HCT116 (cell line): ENCODE measurements at regions not wholly inside any gene's neighbourhood (a gene's known extent, or its start where the extent isn't known, plus 50 kb on each side); places are given as distances from the start of the nearest gene placed in this dataset.

Source experiments
- ATAC-seq: fragments of 200-7000 bp; cut with Tn5 transposase; 2 replicates; pipeline ENCODE4 v1.9.1; 2020; ENCODE audit warnings: mild to moderate bottlenecking, moderate library complexity
- BruUV-seq: library from RNA; stranded (reverse); fragments of 400-500 nt; replicated peaks from 2 replicates; lab custom pipeline; 2021; lab: Mats Ljungman, UMichigan
- CTCF ChIA-PET: fragments of 300-600 bp; sonication (Branson Sonifier 250); formaldehyde crosslinking; loops from one replicate; lab custom pipeline; 2021; ENCODE audit warnings: antibody characterized with exemption; lab: Charles Lee
- POLR2A ChIA-PET: fragments of 300-600, 350-600 bp; sonication (Branson Sonifier 250); formaldehyde crosslinking; loops from one replicate; lab custom pipeline; 2021; ENCODE audit warnings: antibody characterized with exemption; lab: Charles Lee
- RAD21 ChIA-PET, 2 experiments: fragments of 300-600 bp; sonication (Branson Sonifier 250); formaldehyde crosslinking; loops; one replicate each; lab custom pipeline; 2023; ENCODE audit warnings: low total read pairs in 2 of 2; ENCODE audit not compliant: uncharacterized antibody in 2 of 2, unreplicated experiment in 2 of 2, low non-redundant PET in 1 of 2; lab: Charles Lee
- DNase-seq: peaks from one replicate; pipeline ENCODE4 v3.0.0-alpha.2; 2010; ENCODE audit warnings: low read depth, low spot score
- H2AFZ ChIP-seq: fragments of 200-600 bp; shearing (Covaris generic), sonication (generic); 2 replicates; pipeline ENCODE4 v1.6.1; 2017; ENCODE audit warnings: low read depth, mixed run types, mixed read lengths, antibody characterized with exemption, low read length; ENCODE audit not compliant: poor library complexity, severe bottlenecking
- H3K27ac ChIP-seq: 2 replicates; pipeline ENCODE4 v1.5.1; 2012; ENCODE audit warnings: low read depth, low read length
- H3K27me3 ChIP-seq: fragments of 200-600 bp; sonication (generic); 2 replicates; pipeline ENCODE4 v1.6.1; 2016; ENCODE audit warnings: mixed run types, low read length, mixed read lengths; ENCODE audit not compliant: insufficient read depth
- H3K36me3 ChIP-seq, 2 experiments: fragments of 200-500 bp in 1 of 2; fragments of 200-600 bp in 1 of 2; sonication (Bioruptor generic) in 1 of 2; sonication (generic) in 1 of 2; 2 replicates each; pipeline versions ENCODE4 v1.5.1 to v1.6.1; 2014 to 2016; ENCODE audit warnings: low read length in 2 of 2, inconsistent platforms in 1 of 2, mixed read lengths in 1 of 2, mixed run types in 1 of 2; ENCODE audit not compliant: insufficient read depth in 2 of 2, control insufficient read depth in 1 of 2
- H3K4me1 ChIP-seq, 2 experiments: fragments of 200-600 bp in 1 of 2; sonication (generic) in 1 of 2; 2 replicates each; pipeline versions ENCODE4 v1.5.1 to v1.6.1; 2012 to 2017; ENCODE audit warnings: low read length in 2 of 2, inconsistent platforms in 1 of 2, mild to moderate bottlenecking in 1 of 2, mixed read lengths in 1 of 2, mixed run types in 1 of 2, moderate library complexity in 1 of 2; ENCODE audit not compliant: insufficient read depth in 2 of 2, control insufficient read depth in 1 of 2
- H3K4me2 ChIP-seq: fragments of 200-600 bp; sonication (generic); 2 replicates; pipeline ENCODE4 v1.6.1; 2017; ENCODE audit warnings: mixed run types, low read length, mixed read lengths
- H3K4me3 ChIP-seq, 2 experiments: fragments of 200-600 bp in 1 of 2; sonication (generic) in 1 of 2; replicated peaks in 1 of 2; 2 replicates each; pipeline ENCODE4 v1.5.1; 2011 to 2016; ENCODE audit warnings: low read length in 2 of 2, control low read depth in 1 of 2, low read depth in 1 of 2, mild to moderate bottlenecking in 1 of 2, mixed read lengths in 1 of 2, mixed run types in 1 of 2
- H3K79me2 ChIP-seq: fragments of 200-600 bp; sonication (generic); 2 replicates; pipeline ENCODE4 v1.6.1; 2017; ENCODE audit warnings: mild to moderate bottlenecking, mixed run types, low read length, moderate library complexity, mixed read lengths; ENCODE audit not compliant: insufficient read depth
- H3K9ac ChIP-seq: fragments of 200-600 bp; sonication (generic); 2 replicates; pipeline ENCODE4 v1.6.1; 2016; ENCODE audit warnings: low read length, mixed read lengths
- H3K9me2 ChIP-seq: fragments of 200-600 bp; sonication (generic), shearing (Covaris generic); 2 replicates; pipeline ENCODE4 v1.6.1; 2017; ENCODE audit warnings: mixed run types, mild to moderate bottlenecking, moderate library complexity; ENCODE audit not compliant: insufficient read depth
- H3K9me3 ChIP-seq, 2 experiments: fragments of 200-500 bp in 1 of 2; fragments of 200-600 bp in 1 of 2; sonication (Bioruptor generic) in 1 of 2; sonication (generic) in 1 of 2; 2 replicates each; pipeline ENCODE4 v1.6.1; 2014 to 2017; ENCODE audit warnings: low read length in 2 of 2, mixed read lengths in 2 of 2, inconsistent platforms in 1 of 2, low read depth in 1 of 2, mild to moderate bottlenecking in 1 of 2, mixed run types in 1 of 2, moderate library complexity in 1 of 2; ENCODE audit not compliant: control insufficient read depth in 1 of 2, insufficient read depth in 1 of 2
- H4K20me1 ChIP-seq: fragments of 200-600 bp; sonication (generic), shearing (Covaris generic); 2 replicates; pipeline ENCODE4 v1.6.1; 2017; ENCODE audit warnings: mixed run types, mild to moderate bottlenecking, moderate library complexity; ENCODE audit not compliant: insufficient read depth
- CBX3 ChIP-seq: IDR thresholded peaks from 2 replicates; pipeline ENCODE4 v1.6.1; 2012; ENCODE audit warnings: low read depth
- CEBPB ChIP-seq: IDR thresholded peaks from 2 replicates; pipeline ENCODE4 v1.6.1; 2012; ENCODE audit warnings: low read depth
- ELF1 ChIP-seq: IDR thresholded peaks from 2 replicates; pipeline ENCODE4 v1.6.1; 2012; ENCODE audit warnings: low read depth, borderline replicate concordance
- EZH2 ChIP-seq: fragments of 200-600 bp; sonication (generic); IDR thresholded peaks from 2 replicates; pipeline ENCODE4 v1.6.1; 2017; ENCODE audit warnings: antibody characterized with exemption, mixed run types
- EZH2phosphoT487 ChIP-seq: fragments of 200-600 bp; IDR thresholded peaks from 2 replicates; pipeline ENCODE4 v1.6.1; 2018; ENCODE audit warnings: antibody characterized with exemption, borderline replicate concordance
- RAD21 ChIP-seq: IDR thresholded peaks from 2 replicates; pipeline ENCODE4 v1.6.1; 2012; ENCODE audit warnings: low read depth, mild to moderate bottlenecking
- REST ChIP-seq: IDR thresholded peaks from 2 replicates; pipeline ENCODE4 v1.6.1; 2012; ENCODE audit warnings: low read depth
- TCF7L2 ChIP-seq: IDR thresholded peaks from 2 replicates; pipeline ENCODE4 v1.7.0; 2011; ENCODE audit warnings: borderline replicate concordance, inconsistent platforms; ENCODE audit not compliant: insufficient read depth, insufficient read length; ENCODE audit errors: extremely low read depth
- YY1 ChIP-seq: IDR thresholded peaks from 2 replicates; pipeline ENCODE4 v1.6.1; 2011; ENCODE audit warnings: low read length, low read depth, moderate library complexity, mild to moderate bottlenecking; ENCODE audit not compliant: insufficient replicate concordance; ENCODE audit errors: extremely low read depth
- ZBTB33 ChIP-seq: IDR thresholded peaks from 2 replicates; pipeline ENCODE4 v1.6.1; 2011; ENCODE audit warnings: mild to moderate bottlenecking, low read length, moderate library complexity; ENCODE audit not compliant: insufficient replicate concordance; ENCODE audit errors: extremely low read depth
- ZFX ChIP-seq: fragments of 450-650 bp; IDR thresholded peaks from 2 replicates; pipeline ENCODE4 v1.6.1; 2017
- ZNF274 ChIP-seq: fragments of 200-500 bp; sonication (Bioruptor generic); IDR thresholded peaks from 2 replicates; pipeline ENCODE4 v1.6.1; 2014; ENCODE audit warnings: mild to moderate bottlenecking, low read depth, low read length, inconsistent platforms
- intact Hi-C: fragments of 100-400 bp; cut with micrococcal nuclease; formaldehyde crosslinking; loops from 2 replicates; pipeline ENCODE4 v1.10.0; 2022
- TF ChIP-seq, protein P1 (sequence below): IDR thresholded peaks from 2 replicates; pipeline ENCODE4 v1.6.1; 2012

GRCh38 chr3:176798680-176799079 is 398.6 kb downstream of the TBL1XR1 start:
- POLR2A ChIA-PET: no interaction called here
- CTCF ChIA-PET: no interaction called here
- H3K79me2 ChIP-seq: no peaks in the 10 kb centered on the region
- no peaks in the 10 kb centered on the region for H3K4me1 ChIP-seq
- H3K9ac ChIP-seq: no peak overlapping the region
- no peak for DNase-seq
- H3K27me3 ChIP-seq: no peaks in the 10 kb centered on the region
- no peak overlapping the region for H2AFZ ChIP-seq
- no peaks in the 10 kb centered on the region for H3K9me3 ChIP-seq
- no peak overlapping the region for H3K4me2 ChIP-seq
- no peaks in the 10 kb centered on the region for H3K9me2 ChIP-seq
- H3K27ac ChIP-seq: no peak overlapping the region
- H3K4me3 ChIP-seq: no peak overlapping the region
- TF ChIP-seq EZH2phosphoT487: no peak
- RAD21 ChIA-PET: no interaction called here
- BruUV-seq: no TSS peak
- no peak for ATAC-seq
- intact Hi-C loops: no loop called here
- no peaks in the 10 kb centered on the region for H3K36me3 ChIP-seq
- no peaks in the 10 kb centered on the region for H4K20me1 ChIP-seq

DNA sequence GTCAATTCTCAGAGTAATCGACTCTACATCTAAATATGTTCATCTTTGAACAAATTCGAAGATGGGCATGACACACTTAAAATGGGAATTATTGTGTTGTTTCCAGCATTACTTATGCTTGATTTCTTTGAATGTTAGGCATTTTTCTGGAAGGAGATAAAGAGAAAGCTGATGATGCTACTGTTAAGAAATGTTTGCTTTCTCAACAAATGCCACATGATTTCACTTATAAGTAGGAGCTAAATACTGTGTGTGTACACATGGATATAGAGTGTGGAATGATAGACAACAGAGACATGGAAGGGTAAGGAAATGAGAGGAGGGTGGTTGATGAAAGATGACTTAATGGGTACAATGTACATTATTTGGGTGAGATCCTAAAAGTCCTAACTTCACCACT is 400.9 kb downstream of the TBL1XR1 start:
- Histone ChIP-seq H3K9ac (no peak overlapping the region), H3K4me3 (no peak overlapping the region), H3K27me3 (no peaks in the 10 kb centered on the region), H3K4me2 (no peak overlapping the region), H3K36me3 (no peaks in the 10 kb centered on the region), H3K9me2 (no peaks in the 10 kb centered on the region), H3K27ac (no peak overlapping the region)
- POLR2A ChIA-PET: no interaction called here
- no peak for DNase-seq
- TF ChIP-seq EZH2phosphoT487 (no peak), RAD21 (no peak), CBX3 (no peak), CEBPB (no peak), EZH2 (no peak), YY1 (no peak), REST (no peak), TCF7L2 (no peak), ZFX (no peak), ZBTB33 (no peak), ELF1 (no peak), ZNF274 (no peak)
- TF ChIP-seq, protein P1, sequence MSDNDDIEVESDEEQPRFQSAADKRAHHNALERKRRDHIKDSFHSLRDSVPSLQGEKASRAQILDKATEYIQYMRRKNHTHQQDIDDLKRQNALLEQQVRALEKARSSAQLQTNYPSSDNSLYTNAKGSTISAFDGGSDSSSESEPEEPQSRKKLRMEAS: no peak
- TF ChIP-seq, all 23 proteins: peak for 0
- H4K20me1 ChIP-seq: no peaks in the 10 kb centered on the region
- intact Hi-C loops: no loop called here
- CTCF ChIA-PET: no interaction called here
- H3K9me3 ChIP-seq: no peaks in the 10 kb centered on the region
- no peaks in the 10 kb centered on the region for H3K4me1 ChIP-seq
- BruUV-seq: no TSS peak
- no peak overlapping the region for H2AFZ ChIP-seq
- no peaks in the 10 kb centered on the region for H3K79me2 ChIP-seq
- no peak for ATAC-seq
- RAD21 ChIA-PET: no interaction called here
